IPS-15b (cell line): ENCODE measurements at regions not wholly inside any gene's neighbourhood (a gene's known extent, or its start where the extent isn't known, plus 50 kb on each side); places are given as distances from the start of the nearest gene placed in this dataset.

Experiments
- H3K27me3 ChIP-seq: one replicate; pipeline ENCODE4 v1.6.1; 2013; ENCODE audit warnings: low read length; ENCODE audit not compliant: control insufficient read depth, insufficient read depth
- H3K36me3 ChIP-seq: one replicate; pipeline ENCODE4 v1.6.1; 2013; ENCODE audit warnings: low read length; ENCODE audit not compliant: control insufficient read depth, insufficient read depth
- H3K4me1 ChIP-seq: one replicate; pipeline ENCODE4 v1.6.1; 2013; ENCODE audit warnings: mild to moderate bottlenecking, low read length; ENCODE audit not compliant: control insufficient read depth, insufficient read depth
- H3K4me3 ChIP-seq: one replicate; pipeline ENCODE4 v1.5.1; 2013; ENCODE audit warnings: low read depth, low read length
- H3K9ac ChIP-seq: one replicate; pipeline ENCODE4 v1.6.1; 2013; ENCODE audit warnings: low read depth, mild to moderate bottlenecking, low read length
- H3K9me3 ChIP-seq: one replicate; pipeline ENCODE4 v1.6.1; 2013; ENCODE audit warnings: mild to moderate bottlenecking, low read length; ENCODE audit not compliant: control insufficient read depth, insufficient read depth

DNA sequence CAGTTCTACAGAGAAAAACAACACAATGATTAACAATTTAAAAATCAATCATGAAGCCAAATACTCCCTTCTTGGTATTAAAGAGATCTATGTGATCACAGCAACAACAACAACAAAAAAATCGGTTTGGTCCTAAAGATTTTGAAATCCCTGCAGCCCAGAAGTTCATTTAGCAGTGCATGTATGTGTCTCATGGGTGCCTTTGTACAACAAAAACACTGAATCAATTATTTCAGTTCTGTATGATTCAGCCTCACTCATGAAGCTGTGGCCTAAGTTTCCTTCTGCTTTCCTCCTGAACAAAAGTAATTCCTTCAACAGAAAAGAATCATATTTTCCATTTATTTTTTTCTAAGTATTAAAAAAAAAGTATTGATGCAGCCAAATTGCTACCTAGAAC lies 393.4 kb upstream of the NDST3 start:
- Histone ChIP-seq H3K9me3 (no peaks in the 10 kb centered on the region), H3K9ac (no peak overlapping the region), H3K27me3 (no peaks in the 10 kb centered on the region), H3K36me3 (no peaks in the 10 kb centered on the region), H3K4me1 (no peaks in the 10 kb centered on the region), H3K4me3 (no peak overlapping the region)

DNA sequence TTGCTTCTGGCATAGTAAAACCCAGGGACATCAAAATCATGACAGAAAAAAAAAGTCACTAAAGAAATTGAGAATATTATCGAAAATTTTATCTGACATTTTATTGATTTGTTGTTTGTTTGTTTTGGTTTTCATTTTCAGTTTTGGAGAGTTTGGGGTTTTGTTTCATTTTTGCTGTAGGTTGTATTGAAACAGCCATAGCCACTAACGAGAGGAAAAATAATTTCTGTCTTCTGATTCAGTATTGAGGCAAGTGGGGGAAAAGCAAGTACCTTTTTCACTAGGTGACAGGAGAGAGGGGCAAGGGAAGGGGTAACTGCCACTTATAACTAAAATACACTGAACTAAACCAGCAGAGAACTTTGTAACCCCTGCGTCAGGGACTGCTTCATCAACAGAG lies 392.8 kb upstream of the NDST3 start:
- Histone ChIP-seq H3K4me3 (no peak overlapping the region), H3K27me3 (no peaks in the 10 kb centered on the region), H3K4me1 (no peaks in the 10 kb centered on the region), H3K9me3 (no peaks in the 10 kb centered on the region), H3K9ac (no peak overlapping the region), H3K36me3 (no peaks in the 10 kb centered on the region)

DNA sequence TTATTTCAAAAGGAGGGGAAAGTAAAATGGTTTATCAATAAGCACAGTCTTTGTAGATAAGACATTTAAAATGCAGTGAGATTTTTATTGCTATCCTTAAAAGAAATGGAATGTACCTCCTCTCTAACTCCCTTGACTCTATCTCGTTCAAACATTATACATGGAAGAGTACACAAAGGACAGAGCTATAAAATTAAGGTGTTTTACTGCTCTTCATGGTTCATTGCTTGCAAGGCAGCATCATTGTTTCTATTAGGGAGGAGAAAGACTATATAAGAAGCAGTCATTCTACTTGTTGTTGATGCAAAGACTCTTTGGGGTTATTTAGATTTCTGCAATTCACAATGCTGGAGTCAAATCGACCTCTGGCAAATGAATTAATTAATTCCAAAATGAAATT lies 380.2 kb upstream of the NDST3 start:
- Histone ChIP-seq H3K36me3 (no peaks in the 10 kb centered on the region), H3K27me3 (no peaks in the 10 kb centered on the region), H3K9me3 (no peaks in the 10 kb centered on the region), H3K9ac (no peak overlapping the region), H3K4me3 (no peak overlapping the region), H3K4me1 (no peaks in the 10 kb centered on the region)

DNA sequence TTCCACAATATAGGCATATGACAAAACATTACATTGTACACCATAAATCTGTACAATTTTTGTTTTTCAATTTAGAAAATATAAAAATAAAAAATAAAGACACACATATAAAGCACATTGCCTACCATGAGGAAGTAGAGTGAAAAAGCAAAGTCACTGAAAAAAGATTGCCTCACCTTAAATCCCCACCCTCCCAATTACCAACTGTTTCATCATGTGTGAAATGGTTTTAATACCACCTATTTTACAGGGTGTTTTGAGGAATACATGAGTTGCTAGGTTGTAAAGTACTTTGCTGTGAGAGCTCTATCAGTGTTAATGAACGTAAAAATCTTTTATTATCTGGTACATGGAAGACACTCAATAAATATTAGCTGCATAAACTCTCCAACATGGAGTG lies 373.6 kb upstream of the NDST3 start:
- Histone ChIP-seq H3K27me3 (no peaks in the 10 kb centered on the region), H3K4me1 (no peaks in the 10 kb centered on the region), H3K9ac (no peak overlapping the region), H3K4me3 (no peak overlapping the region), H3K9me3 (no peaks in the 10 kb centered on the region), H3K36me3 (no peaks in the 10 kb centered on the region)

DNA sequence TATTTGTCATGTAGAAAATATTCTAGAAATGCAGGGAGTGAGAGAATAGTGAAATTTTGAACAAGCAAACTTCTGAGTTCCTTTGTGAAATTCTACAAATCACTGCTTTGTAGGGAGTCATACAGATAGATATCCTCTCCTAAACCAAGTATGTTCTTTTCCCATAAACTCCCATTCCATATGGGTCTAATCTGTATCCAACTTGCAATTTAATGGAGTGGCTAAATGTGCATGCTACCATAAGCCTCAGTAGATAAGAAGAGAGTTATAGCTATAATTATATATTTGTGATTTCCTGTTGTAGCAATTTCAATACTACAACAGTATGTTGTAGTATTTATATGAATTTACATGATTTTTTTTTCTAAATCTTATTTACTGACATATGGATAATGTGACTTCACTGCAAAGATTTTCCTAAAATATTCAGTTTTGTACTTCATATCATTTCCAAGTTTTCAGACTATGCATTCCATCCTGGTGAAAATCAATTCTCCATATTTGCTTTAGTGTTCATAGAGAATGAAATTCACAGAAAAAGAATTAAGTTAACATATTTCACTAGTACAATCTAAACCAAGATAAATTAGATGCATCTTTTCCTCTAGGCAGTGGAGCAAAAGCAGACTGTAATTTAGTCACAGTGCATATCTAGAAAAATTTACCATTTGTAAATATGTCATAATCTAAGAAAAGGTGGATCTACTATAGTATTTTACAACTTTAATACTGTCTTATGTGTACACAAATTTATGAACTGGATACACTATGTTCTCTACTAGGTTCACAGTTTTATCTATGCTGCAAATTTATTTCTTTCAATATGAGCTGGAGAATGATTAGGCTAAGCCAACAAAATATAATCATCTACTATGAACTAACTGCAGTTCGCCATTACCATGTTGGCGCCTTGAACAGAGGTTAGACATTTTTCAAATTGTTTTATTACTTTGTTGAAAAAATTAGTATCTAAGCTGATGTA lies 372.9 kb upstream of the NDST3 start:
- Histone ChIP-seq H3K9me3 (no peaks in the 10 kb centered on the region), H3K27me3 (no peaks in the 10 kb centered on the region), H3K36me3 (no peaks in the 10 kb centered on the region), H3K9ac (no peak overlapping the region), H3K4me1 (no peaks in the 10 kb centered on the region), H3K4me3 (no peak overlapping the region)

DNA sequence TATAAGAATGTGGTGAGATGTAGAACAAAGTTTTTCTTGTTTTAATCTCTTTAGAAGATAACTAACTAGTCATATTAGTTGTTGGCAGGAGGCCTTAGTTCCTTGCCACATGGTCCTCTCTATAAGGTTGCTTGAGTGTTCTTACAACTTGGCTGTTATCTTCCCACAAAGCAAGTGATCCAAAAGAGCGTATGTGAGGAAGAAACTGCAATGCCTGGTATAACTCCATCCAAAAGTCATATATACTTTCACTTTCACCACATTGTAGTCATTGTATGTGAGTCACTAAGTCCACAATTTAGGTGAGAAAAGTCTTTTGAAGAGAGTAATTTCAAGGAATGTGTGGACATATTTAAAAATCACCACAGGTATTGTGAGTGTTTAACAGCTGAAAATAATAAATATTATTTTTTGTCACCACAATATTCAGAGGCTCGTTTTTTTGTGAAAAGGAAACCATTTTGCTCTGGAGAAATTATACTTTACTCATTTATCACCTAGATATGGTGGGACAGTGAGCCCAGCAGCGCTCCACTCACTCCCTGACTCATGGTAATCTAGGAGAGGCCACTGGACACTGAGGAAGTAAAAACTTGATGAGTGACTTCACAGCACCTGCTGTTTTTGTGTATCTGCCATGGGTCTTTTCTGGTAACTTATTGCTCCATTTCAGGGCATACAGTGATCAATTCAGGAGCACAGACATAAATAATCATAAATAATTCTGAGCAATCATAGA lies 369.4 kb upstream of the NDST3 start:
- no peaks in the 10 kb centered on the region for H3K36me3 ChIP-seq
- H3K4me1 ChIP-seq = no peaks in the 10 kb centered on the region
- H3K9me3 ChIP-seq = no peaks in the 10 kb centered on the region
- no peak overlapping the region for H3K9ac ChIP-seq
- no peaks in the 10 kb centered on the region for H3K27me3 ChIP-seq
- no peak overlapping the region for H3K4me3 ChIP-seq

DNA sequence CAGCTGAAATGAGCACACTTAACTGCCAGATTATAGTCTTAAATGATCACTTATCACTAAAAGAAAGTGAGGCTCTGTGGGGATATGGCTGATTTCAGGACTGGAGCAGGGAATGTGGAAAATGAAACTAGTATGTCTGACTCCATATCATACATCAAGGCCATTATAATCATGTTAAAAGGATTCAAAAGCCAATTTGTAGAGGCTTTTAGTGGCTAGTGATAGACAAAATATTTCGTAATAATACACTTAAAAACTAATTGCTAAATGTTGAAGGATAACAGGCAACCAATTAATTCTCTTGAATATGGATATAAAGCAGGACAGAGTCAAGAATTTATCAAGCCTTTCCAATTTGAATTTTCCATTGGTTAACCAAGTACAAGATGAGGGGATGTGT lies 358.1 kb upstream of the NDST3 start:
- Histone ChIP-seq H3K9ac (no peak overlapping the region), H3K4me3 (no peak overlapping the region), H3K9me3 (no peaks in the 10 kb centered on the region), H3K27me3 (no peaks in the 10 kb centered on the region), H3K36me3 (no peaks in the 10 kb centered on the region), H3K4me1 (no peaks in the 10 kb centered on the region)

DNA sequence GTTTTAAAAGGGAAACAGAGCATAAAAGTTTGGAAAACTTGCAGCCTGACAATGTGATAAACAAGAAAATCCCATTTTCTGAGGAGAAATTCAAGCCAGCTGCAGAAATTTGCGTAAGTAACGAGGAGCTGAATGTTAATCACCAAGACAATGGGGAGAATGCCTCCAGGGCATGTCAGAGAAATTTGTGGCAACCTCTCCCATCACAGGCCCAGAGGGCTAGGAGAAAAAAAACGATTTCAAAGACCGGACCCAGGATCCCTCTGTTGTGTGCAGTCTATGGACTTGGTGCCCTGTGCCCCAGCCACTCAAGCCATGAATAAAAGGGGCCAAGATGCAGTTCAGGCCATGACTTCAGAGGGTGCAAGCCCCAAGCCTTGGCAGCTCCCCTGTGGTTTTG lies 355.4 kb upstream of the NDST3 start:
- H3K9ac ChIP-seq = no peak overlapping the region
- H3K27me3 ChIP-seq = no peaks in the 10 kb centered on the region
- H3K9me3 ChIP-seq = no peaks in the 10 kb centered on the region
- no peaks in the 10 kb centered on the region for H3K4me1 ChIP-seq
- H3K36me3 ChIP-seq = no peaks in the 10 kb centered on the region
- no peak overlapping the region for H3K4me3 ChIP-seq

DNA sequence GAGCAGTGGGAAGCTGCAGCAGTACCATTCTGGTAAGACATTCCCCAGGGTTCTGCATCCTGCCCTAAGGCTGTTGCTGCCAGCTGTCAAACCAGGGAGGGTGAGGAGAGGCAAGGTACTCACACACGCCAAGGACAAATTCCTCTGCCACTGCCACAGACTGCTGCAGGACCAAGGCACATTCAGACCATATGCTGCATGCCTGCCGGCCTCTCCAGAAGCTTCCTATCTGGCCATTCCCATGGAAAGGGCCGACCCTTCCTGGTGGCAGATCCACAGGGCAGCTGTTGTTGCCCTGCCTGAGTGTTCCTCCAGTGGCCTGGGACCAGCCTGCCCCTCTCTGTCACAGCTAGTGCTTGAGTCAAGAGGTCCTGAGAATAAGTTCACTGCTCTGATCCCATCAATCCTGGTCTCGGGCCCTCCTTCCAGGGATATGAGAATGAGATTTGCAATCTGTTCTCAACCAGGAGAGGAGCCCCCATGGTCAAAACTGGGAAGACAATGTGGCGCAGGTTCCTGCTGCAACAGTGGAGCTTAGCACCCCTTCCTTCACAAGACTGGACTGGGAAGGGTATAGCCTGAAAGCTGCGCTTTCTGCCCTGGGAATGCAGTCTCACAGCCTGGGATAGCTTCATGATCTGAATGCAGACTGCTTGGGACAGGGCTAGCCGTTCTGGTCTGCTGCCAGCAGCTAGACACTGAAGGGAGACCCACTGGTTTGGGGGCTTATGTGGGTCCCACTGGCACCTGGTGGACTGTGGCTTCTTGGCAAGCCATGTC lies 342.5 kb upstream of the NDST3 start:
- Histone ChIP-seq H3K27me3 (no peaks in the 10 kb centered on the region), H3K4me3 (no peak overlapping the region), H3K4me1 (no peaks in the 10 kb centered on the region), H3K9me3 (no peaks in the 10 kb centered on the region), H3K9ac (no peak overlapping the region), H3K36me3 (no peaks in the 10 kb centered on the region)

DNA sequence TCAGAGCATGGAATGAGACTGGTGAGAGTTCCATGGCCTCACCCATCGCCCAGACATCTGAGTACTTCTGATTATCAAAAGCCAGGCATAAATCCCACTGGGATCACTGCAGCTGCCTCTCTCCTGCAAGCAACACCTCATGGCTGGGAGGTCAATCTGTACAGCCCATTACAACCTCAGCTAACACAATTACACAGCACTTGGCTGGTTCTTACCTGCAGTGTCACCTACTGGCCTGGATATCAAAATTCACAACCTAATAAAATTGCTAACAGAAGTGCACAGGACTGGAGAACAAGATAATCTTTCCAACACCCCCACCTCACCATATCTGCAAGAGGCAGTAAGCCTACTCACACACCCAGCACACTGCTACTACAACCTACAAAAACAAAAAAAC lies 341.7 kb upstream of the NDST3 start:
- H3K9ac ChIP-seq = no peak overlapping the region
- H3K4me1 ChIP-seq = no peaks in the 10 kb centered on the region
- H3K4me3 ChIP-seq = no peak overlapping the region
- no peaks in the 10 kb centered on the region for H3K27me3 ChIP-seq
- no peaks in the 10 kb centered on the region for H3K36me3 ChIP-seq
- no peaks in the 10 kb centered on the region for H3K9me3 ChIP-seq

DNA sequence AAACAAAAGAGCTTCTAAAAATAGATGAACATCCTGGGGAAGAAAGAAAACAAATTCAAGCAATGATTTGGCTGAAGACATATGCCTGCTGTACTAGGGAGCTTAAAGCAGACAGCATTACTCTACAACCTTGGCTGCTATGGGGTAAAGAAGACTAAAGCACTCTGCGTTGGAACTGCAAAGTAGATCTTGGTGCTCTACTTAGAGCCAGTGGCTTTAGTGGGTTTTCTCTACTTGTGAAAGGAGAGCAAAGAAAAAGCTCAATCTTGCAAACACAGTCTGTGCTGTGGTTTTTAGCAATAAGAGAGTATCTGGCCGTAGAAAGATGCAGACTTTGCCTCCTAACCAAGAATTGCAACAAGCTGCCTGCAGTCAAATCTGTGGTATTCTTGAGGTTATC lies 334.7 kb upstream of the NDST3 start:
- Histone ChIP-seq H3K4me3 (no peak overlapping the region), H3K27me3 (no peaks in the 10 kb centered on the region), H3K9me3 (no peaks in the 10 kb centered on the region), H3K36me3 (no peaks in the 10 kb centered on the region), H3K9ac (no peak overlapping the region), H3K4me1 (no peaks in the 10 kb centered on the region)
